ENCODE measurements at regions not wholly inside any gene's neighbourhood (a gene's known extent, or its start where the extent isn't known, plus 50 kb on each side); places are given as distances from the start of the nearest gene placed in this dataset.

DNA sequence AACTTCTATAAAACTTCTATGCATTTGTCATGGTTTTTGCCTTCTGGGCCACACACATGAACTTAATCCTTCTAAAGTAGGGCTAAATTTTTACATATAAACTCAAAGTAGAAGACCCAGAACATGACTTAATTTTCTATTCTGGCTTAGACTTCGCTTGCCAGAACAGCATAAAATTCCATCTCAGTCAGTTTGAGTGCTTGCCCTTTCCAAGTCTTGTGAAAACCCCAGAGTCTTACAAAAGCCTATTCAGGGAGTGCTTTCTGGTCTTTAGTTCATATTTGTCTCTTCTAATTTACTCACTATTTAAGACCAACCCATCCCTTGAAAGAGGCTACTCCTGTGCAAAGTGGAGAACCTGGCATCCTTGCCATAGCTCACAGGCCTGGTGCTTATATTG is 201.6 kb upstream of the MEOX2 start:
- TF ChIP-seq CREB1 (IDR thresholded peaks at IDR 0.05; ENCODE audit: low read depth): no peak
- TF ChIP-seq EP300 (IDR thresholded peaks at IDR 0.05; ENCODE audit: borderline replicate concordance): no peak
- TF ChIP-seq MAX (IDR thresholded peaks at IDR 0.05): no peak
